SJCRH30 (cell line): ENCODE measurements at regions not wholly inside any gene's neighbourhood (a gene's known extent, or its start where the extent isn't known, plus 50 kb on each side); places are given as distances from the start of the nearest gene placed in this dataset.

Experiments
- DNase-seq, 2 experiments: peaks; one replicate each; pipeline ENCODE4 v3.0.0-alpha.2; 2015 to 2020
- H3K27ac ChIP-seq: fragments of 250-450 bp; sonication (Bioruptor Pico); 2 replicates; pipeline ENCODE4 v1.5.1; 2020; ENCODE audit warnings: mild to moderate bottlenecking, moderate library complexity
- H3K27me3 ChIP-seq: fragments of 250-450 bp; sonication (Bioruptor Pico); 2 replicates; pipeline ENCODE4 v1.5.1; 2020; ENCODE audit warnings: mild to moderate bottlenecking, moderate library complexity
- H3K36me3 ChIP-seq: fragments of 250-450 bp; sonication (Bioruptor Pico); 2 replicates; pipeline ENCODE4 v1.5.1; 2020; ENCODE audit warnings: mild to moderate bottlenecking, moderate library complexity
- H3K4me1 ChIP-seq: fragments of 250-450 bp; sonication (Bioruptor Pico); 2 replicates; pipeline ENCODE4 v1.5.1; 2020; ENCODE audit warnings: mild to moderate bottlenecking, moderate library complexity
- H3K4me3 ChIP-seq: fragments of 250-450 bp; sonication (Bioruptor Pico); 2 replicates; pipeline ENCODE4 v1.5.1; 2020; ENCODE audit warnings: mild to moderate bottlenecking, moderate library complexity
- H3K9me3 ChIP-seq: fragments of 250-450 bp; sonication (Bioruptor Pico); replicated peaks from 2 replicates; pipeline ENCODE4 v1.5.1; 2020; ENCODE audit warnings: mild to moderate bottlenecking, moderate library complexity

GRCh38 chr10:29151005-29151404, 137.9 kb upstream of the LYZL1 start:
- no peak overlapping the region for H3K4me3 ChIP-seq
- H3K27me3 ChIP-seq = no peaks in the 10 kb centered on the region
- DNase-seq = no peak
- H3K36me3 ChIP-seq = no peaks in the 10 kb centered on the region
- no peaks in the 10 kb centered on the region for H3K4me1 ChIP-seq
- no peak overlapping the region for H3K27ac ChIP-seq
- no peaks in the 10 kb centered on the region for H3K9me3 ChIP-seq

DNA sequence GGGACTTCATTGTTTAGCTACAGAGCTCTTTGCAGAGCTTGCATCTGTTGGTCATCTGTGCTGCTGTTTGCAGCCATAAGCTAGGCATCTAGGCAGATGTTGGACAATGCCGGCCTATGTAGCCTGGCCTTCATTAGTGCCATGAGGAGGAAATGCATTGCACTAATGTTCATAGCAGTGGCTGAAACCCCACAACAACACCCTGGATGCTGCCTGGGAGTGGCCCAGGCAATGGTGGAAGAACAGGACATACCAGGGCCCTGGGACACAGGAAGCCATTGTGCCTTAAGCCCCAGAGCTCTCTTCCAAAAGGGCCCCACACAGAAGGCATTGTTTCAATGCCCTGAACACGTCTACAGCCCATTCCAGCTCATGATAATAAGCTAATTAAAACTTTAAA, 131.5 kb upstream of the LYZL1 start:
- H3K27me3 ChIP-seq = no peaks in the 10 kb centered on the region
- no peak for DNase-seq
- peaks cover 6% of the 10 kb centered on the region; the same call in 1 of the 2 replicates for H3K4me1 ChIP-seq
- no peaks in the 10 kb centered on the region for H3K36me3 ChIP-seq
- no peaks in the 10 kb centered on the region for H3K9me3 ChIP-seq
- no peak overlapping the region for H3K4me3 ChIP-seq
- H3K27ac ChIP-seq = no peak overlapping the region

- H3K4me1 ChIP-seq = peaks cover 6% of the 10 kb centered on the region; the same call in 1 of the 2 replicates
- no peak overlapping the region for H3K27ac ChIP-seq
- no peak overlapping the region for H3K4me3 ChIP-seq
- H3K27me3 ChIP-seq = no peaks in the 10 kb centered on the region
- no peaks in the 10 kb centered on the region for H3K9me3 ChIP-seq
- no peak for DNase-seq
- no peaks in the 10 kb centered on the region for H3K36me3 ChIP-seq
Measured at GRCh38 chr10:29158066-29158465, 130.8 kb upstream of the LYZL1 start.

- H3K4me1 ChIP-seq = peaks cover 6% of the 10 kb centered on the region; the same call in 1 of the 2 replicates
- H3K36me3 ChIP-seq = no peaks in the 10 kb centered on the region
- DNase-seq = peak; percentile 40 to 50
- H3K4me3 ChIP-seq = no peak overlapping the region
- H3K27ac ChIP-seq = peak overlapping the region; percentile 41
- no peaks in the 10 kb centered on the region for H3K9me3 ChIP-seq
- no peaks in the 10 kb centered on the region for H3K27me3 ChIP-seq
Measured at GRCh38 chr10:29160150-29160617, 128.7 kb upstream of the LYZL1 start.

GRCh38 chr10:29163746-29164145, 125.1 kb upstream of the LYZL1 start:
- no peak for DNase-seq

GRCh38 chr10:29166713-29167112, 122.2 kb upstream of the LYZL1 start:
- peaks cover 4% of the 10 kb centered on the region; the same call in 1 of the 2 replicates for H3K9me3 ChIP-seq

More at GRCh38 chr10:29163746-29164145, 125.1 kb upstream of the LYZL1 start:
- Histone ChIP-seq H3K4me1 (peaks cover 6% of the 10 kb centered on the region; the same call in 1 of the 2 replicates), H3K4me3 (no peak overlapping the region), H3K27me3 (no peaks in the 10 kb centered on the region), H3K9me3 (no peaks in the 10 kb centered on the region), H3K27ac (no peak overlapping the region), H3K36me3 (no peaks in the 10 kb centered on the region)

DNA sequence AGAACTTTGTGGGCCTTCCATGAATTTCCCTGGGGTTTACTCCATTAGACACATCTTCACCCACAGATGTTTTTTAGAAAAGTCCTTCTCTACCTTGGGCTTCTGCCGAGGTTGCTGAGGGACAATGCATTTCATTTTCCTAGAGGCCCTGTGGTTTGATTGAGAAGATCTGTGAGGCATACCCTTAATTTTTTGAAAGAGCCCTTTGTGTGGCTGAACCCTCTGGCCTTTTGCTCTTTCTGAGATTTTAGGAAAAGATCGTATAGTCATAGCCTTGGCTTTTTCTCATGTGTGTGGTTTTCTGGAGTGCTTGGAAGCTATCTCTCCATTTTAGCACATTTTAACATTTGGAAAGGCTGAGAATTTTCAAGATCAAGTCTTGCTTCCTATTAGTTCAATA, 119.8 kb upstream of the LYZL1 start:
- Histone ChIP-seq H3K36me3 (no peaks in the 10 kb centered on the region), H3K27me3 (no peaks in the 10 kb centered on the region)

More at GRCh38 chr10:29166713-29167112, 122.2 kb upstream of the LYZL1 start:
- Histone ChIP-seq H3K4me1 (no peaks in the 10 kb centered on the region), H3K4me3 (no peak overlapping the region), H3K27me3 (no peaks in the 10 kb centered on the region), H3K36me3 (no peaks in the 10 kb centered on the region), H3K27ac (no peak overlapping the region)
- no peak for DNase-seq

DNA sequence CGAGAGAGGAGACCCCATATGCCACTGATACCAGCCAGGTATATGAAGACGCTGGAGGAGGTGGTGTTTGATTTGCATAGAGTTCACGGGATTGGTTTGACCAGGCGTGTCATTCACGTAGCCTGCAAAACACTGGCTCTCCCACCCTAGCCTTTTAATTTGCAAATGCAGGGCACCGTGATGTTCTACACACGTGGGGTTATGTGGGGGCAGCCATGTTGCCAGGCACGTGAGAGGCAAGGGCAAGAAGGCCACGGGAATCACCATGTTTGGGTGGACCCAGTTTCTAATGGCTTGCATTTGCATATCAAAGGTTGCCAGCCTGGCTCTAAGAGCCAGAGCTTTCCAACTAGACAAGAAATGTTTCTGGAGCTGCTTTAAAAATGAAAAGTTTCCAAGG, 117.2 kb upstream of the LYZL1 start:
- H3K27ac ChIP-seq = no peak overlapping the region
- no peaks in the 10 kb centered on the region for H3K4me1 ChIP-seq
- no peak overlapping the region for H3K4me3 ChIP-seq
- no peak for DNase-seq
- peaks cover 4% of the 10 kb centered on the region; the same call in 1 of the 2 replicates for H3K9me3 ChIP-seq
- no peaks in the 10 kb centered on the region for H3K27me3 ChIP-seq
- H3K36me3 ChIP-seq = no peaks in the 10 kb centered on the region

More for the DNA sequence above, 119.8 kb upstream of the LYZL1 start:
- Histone ChIP-seq H3K9me3 (peaks cover 4% of the 10 kb centered on the region; the same call in 1 of the 2 replicates), H3K4me1 (no peaks in the 10 kb centered on the region), H3K4me3 (no peak overlapping the region), H3K27ac (no peak overlapping the region)
- DNase-seq = no peak

GRCh38 chr10:29174389-29174788, 114.5 kb upstream of the LYZL1 start:
- H3K27ac ChIP-seq = no peak overlapping the region
- H3K36me3 ChIP-seq = no peaks in the 10 kb centered on the region
- peak in 1 of 2 experiments; percentile 12 for DNase-seq
- H3K4me1 ChIP-seq = no peaks in the 10 kb centered on the region
- no peak overlapping the region for H3K4me3 ChIP-seq
- peaks cover 4% of the 10 kb centered on the region; the same call in 1 of the 2 replicates for H3K9me3 ChIP-seq
- no peaks in the 10 kb centered on the region; the same call in 1 of the 2 replicates for H3K27me3 ChIP-seq

DNA sequence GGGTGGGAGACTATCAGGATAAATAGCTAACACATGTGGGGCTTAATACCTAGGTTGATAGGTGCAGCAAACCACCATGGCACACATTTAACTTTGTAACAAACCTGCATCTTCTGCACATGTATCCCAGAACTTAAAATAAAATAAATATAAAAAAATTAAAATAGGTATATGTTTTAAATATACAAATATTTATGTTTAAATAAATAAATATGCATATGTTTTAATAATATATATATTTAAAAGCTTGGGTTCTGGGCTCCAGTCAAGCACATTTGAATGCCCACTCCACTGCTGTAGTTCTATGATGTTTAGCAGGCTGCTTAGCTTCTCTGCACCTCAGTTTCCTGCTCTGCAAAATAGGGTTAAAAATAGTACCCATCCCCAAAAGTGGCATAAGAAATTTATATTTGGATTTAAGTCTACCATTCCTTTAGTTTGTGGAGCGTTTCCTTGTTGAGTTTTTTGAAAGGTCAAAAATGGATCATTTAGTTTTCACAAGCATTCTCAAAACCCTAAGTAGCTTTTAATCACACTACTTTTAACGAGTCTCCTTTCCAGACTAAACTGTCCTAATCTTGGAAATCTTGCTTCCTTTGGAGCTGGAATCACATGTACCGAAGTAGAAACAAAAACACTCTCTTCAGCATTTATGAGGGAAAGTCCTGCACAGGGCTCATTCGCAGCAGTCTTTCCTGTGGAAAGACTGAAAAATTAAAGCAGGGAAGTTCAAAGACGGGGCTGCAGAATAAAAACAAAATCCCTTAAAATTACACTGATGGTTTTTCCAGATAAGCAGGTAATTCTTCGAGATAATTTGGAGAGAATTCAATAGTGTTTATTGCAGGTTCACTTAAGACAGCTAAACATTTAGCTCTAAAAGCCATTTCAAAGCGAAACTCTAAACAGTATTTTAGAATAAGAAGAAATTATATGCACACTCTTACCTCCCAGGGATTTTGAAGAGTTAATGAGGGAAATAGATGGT, 111.7 kb upstream of the LYZL1 start:
- no peak for DNase-seq
- no peak overlapping the region for H3K4me3 ChIP-seq
- no peak overlapping the region for H3K27ac ChIP-seq
- no peaks in the 10 kb centered on the region for H3K9me3 ChIP-seq
- H3K27me3 ChIP-seq = no peaks in the 10 kb centered on the region; the same call in 1 of the 2 replicates
- H3K36me3 ChIP-seq = no peaks in the 10 kb centered on the region
- no peaks in the 10 kb centered on the region for H3K4me1 ChIP-seq

DNA sequence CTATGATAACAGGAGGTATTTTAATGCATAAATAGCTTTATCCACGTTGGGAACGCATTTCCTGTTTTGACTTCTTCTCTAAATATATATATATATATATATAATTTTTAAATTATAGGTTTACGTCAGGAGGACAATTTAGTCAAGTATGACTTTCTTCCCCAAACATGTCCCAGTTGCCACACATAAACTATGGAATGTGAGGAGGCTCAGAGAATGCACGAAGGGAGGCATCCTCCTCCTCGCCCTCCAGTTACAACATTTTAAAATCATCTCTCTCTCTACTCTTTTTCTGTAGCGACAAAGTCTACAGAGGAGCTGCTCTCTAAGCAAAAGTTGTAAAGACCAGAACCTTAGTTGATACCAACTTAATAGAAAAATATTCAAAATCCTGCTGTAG, 106.9 kb upstream of the LYZL1 start:
- no peak overlapping the region for H3K4me3 ChIP-seq
- no peaks in the 10 kb centered on the region for H3K9me3 ChIP-seq
- H3K27me3 ChIP-seq = no peaks in the 10 kb centered on the region; the same call in 1 of the 2 replicates
- no peaks in the 10 kb centered on the region for H3K4me1 ChIP-seq
- H3K27ac ChIP-seq = no peak overlapping the region
- H3K36me3 ChIP-seq = no peaks in the 10 kb centered on the region
- no peak for DNase-seq

DNA sequence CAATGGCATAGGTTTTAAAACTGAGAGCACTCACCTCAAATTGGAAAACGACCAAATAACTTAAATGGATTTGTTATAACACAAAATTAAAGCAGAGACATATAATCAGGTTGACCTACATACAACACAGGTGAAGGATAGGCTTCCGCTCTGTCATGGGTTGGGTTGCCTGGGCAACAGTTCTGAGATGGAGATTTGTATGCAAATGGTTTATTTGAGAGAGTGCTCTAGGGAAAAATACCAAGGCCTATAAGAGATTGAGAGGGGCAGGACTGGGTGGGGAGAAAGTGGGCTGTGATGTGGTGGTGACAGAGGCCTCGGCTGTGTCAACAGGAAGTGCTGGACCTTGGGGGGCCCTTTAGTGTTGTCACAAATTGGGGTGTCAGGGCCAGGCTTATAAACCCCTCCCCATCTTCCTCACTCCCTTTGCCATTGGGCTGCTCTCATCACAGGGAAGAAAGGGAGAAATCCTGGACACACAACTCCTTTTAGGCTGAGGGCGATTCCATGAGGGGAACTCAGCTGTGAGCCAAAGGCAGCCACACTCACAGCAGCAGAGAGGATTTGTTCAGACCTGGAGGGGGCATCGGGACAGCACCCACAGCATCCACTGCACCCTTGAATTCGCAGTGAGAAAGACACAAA, 105.4 kb upstream of the LYZL1 start:
- H3K27ac ChIP-seq = no peak overlapping the region
- no peak for DNase-seq
- no peaks in the 10 kb centered on the region for H3K27me3 ChIP-seq
- H3K4me1 ChIP-seq = no peaks in the 10 kb centered on the region
- H3K36me3 ChIP-seq = no peaks in the 10 kb centered on the region
- no peak overlapping the region for H3K4me3 ChIP-seq
- no peaks in the 10 kb centered on the region for H3K9me3 ChIP-seq

GRCh38 chr10:29184205-29185000, 104.5 kb upstream of the LYZL1 start:
- Histone ChIP-seq H3K27me3 (no peaks in the 10 kb centered on the region), H3K27ac (no peak overlapping the region), H3K4me1 (no peaks in the 10 kb centered on the region), H3K36me3 (no peaks in the 10 kb centered on the region), H3K9me3 (no peaks in the 10 kb centered on the region), H3K4me3 (no peak overlapping the region)
- DNase-seq = no peak

DNA sequence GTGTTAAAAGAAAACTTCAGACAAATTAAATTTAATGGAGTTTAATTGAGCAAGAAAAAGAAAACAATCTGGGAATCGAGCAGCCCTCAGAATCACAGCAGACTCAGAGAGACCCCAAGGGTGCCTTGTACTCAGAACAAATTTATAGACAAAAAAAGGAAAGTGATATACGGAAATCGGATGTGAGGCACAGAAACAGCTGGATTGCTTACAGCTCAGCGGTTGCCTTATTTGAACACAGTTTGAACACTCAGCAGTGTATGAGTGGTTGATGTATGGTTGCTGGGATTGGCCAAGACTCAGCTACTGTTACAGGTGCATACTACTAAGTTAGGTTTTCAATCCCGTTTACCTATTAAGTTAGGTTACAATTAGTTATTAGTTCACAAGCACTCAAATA, 103.8 kb upstream of the LYZL1 start:
- no peak overlapping the region for H3K4me3 ChIP-seq
- H3K27ac ChIP-seq = no peak overlapping the region
- DNase-seq = no peak
- H3K4me1 ChIP-seq = no peaks in the 10 kb centered on the region
- H3K27me3 ChIP-seq = no peaks in the 10 kb centered on the region
- no peaks in the 10 kb centered on the region for H3K9me3 ChIP-seq
- no peaks in the 10 kb centered on the region for H3K36me3 ChIP-seq
